Globus pallidus (tissue), 1 donor: ENCODE measurements at regions not wholly inside any gene's neighbourhood (a gene's known extent, or its start where the extent isn't known, plus 50 kb on each side); places are given as distances from the start of the nearest gene placed in this dataset.
"Not testable (repeated sequence)": the region's sequence is repeated elsewhere in the genome, so short reads cannot be mapped to it uniquely, and the experiment has no call there.

Source experiments
- DNase-seq: peaks from one replicate; pipeline ENCODE4 v3.0.0-alpha.2; 2015; ENCODE audit warnings: low spot score

GRCh38 chr10:34013235-34013634 is 678.8 kb upstream of the NRP1 start:
- no peak for DNase-seq

GRCh38 chr10:34010891-34011290 is 676.4 kb upstream of the NRP1 start:
- DNase-seq: no peak

GRCh38 chr10:34010228-34010627 is 675.8 kb upstream of the NRP1 start:
- DNase-seq: not testable (repeated sequence)

GRCh38 chr10:34008656-34009055 is 674.2 kb upstream of the NRP1 start:
- DNase-seq: no peak

GRCh38 chr10:34006471-34006870 is 672.0 kb upstream of the NRP1 start:
- no peak for DNase-seq

GRCh38 chr10:34003561-34003960 is 669.1 kb upstream of the NRP1 start:
- no peak for DNase-seq

- DNase-seq: no peak
These were observed 668.4 kb upstream of the NRP1 start for GRCh38 chr10:34002896-34003295.

- DNase-seq: no peak
These were observed 667.4 kb upstream of the NRP1 start for GRCh38 chr10:34001831-34002230.

- DNase-seq: no peak
These were observed 666.7 kb upstream of the NRP1 start for GRCh38 chr10:34001087-34001580.

GRCh38 chr10:33993917-33994316 is 659.5 kb upstream of the NRP1 start:
- DNase-seq: no peak

GRCh38 chr10:33991924-33992323 is 657.5 kb upstream of the NRP1 start:
- DNase-seq: no peak

GRCh38 chr10:33986515-33986914 is 652.0 kb upstream of the NRP1 start:
- no peak for DNase-seq

GRCh38 chr10:33986016-33986415 is 651.5 kb upstream of the NRP1 start:
- no peak for DNase-seq

- DNase-seq: no peak
These were observed 648.5 kb upstream of the NRP1 start for GRCh38 chr10:33982995-33983394.

- no peak for DNase-seq
These were observed 646.8 kb upstream of the NRP1 start for GRCh38 chr10:33981301-33981700.

GRCh38 chr10:33979195-33979594 is 644.7 kb upstream of the NRP1 start:
- no peak for DNase-seq

- DNase-seq: no peak
These were observed 641.0 kb upstream of the NRP1 start for GRCh38 chr10:33975481-33975880.

GRCh38 chr10:33974976-33975478 is 640.6 kb upstream of the NRP1 start:
- no peak for DNase-seq

- DNase-seq: no peak
These were observed 634.5 kb upstream of the NRP1 start for GRCh38 chr10:33968983-33969382.

GRCh38 chr10:33967606-33968120 is 633.2 kb upstream of the NRP1 start:
- DNase-seq: no peak

- DNase-seq: no peak
These were observed 632.5 kb upstream of the NRP1 start for GRCh38 chr10:33966946-33967345.

- DNase-seq: no peak
These were observed 631.5 kb upstream of the NRP1 start for GRCh38 chr10:33965795-33966581.

- DNase-seq: no peak
These were observed 629.3 kb upstream of the NRP1 start for GRCh38 chr10:33963729-33964128.

- DNase-seq: not testable (repeated sequence)
These were observed 621.9 kb upstream of the NRP1 start for GRCh38 chr10:33956322-33956721.
